Suppressor macrophage (primary cell): ENCODE measurements at regions not wholly inside any gene's neighbourhood (a gene's known extent, or its start where the extent isn't known, plus 50 kb on each side); places are given as distances from the start of the nearest gene placed in this dataset.
"Not testable (repeated sequence)": the region's sequence is repeated elsewhere in the genome, so short reads cannot be mapped to it uniquely, and the experiment has no call there.

Experiments
- DNase-seq, 4 experiments: peaks; one replicate each; pipeline ENCODE4 v3.0.0-alpha.2; 2020 to 2022

- DNase-seq = peak in 3 of 4 experiments; percentile 25 to 42 (median 27)
These were observed 50.2 kb upstream of the HIVEP1 start for GRCh38 chr6:11961923-11962322.

GRCh38 chr6:11960909-11961779, 51.0 kb upstream of the HIVEP1 start:
- DNase-seq = no peak

GRCh38 chr6:11956781-11957180, 55.3 kb upstream of the HIVEP1 start:
- no peak for DNase-seq

GRCh38 chr6:11953641-11954040, 58.5 kb upstream of the HIVEP1 start:
- peak in 1 of 4 experiments; percentile 13 for DNase-seq

- DNase-seq = no peak
These were observed 59.8 kb upstream of the HIVEP1 start for GRCh38 chr6:11952316-11952715.

GRCh38 chr6:11951868-11952267, 60.2 kb upstream of the HIVEP1 start:
- DNase-seq = no peak

- DNase-seq = no peak
These were observed 62.0 kb upstream of the HIVEP1 start for GRCh38 chr6:11950109-11950508.

- no peak for DNase-seq
These were observed 64.5 kb upstream of the HIVEP1 start for GRCh38 chr6:11947575-11947974.

GRCh38 chr6:11947063-11947462, 65.0 kb upstream of the HIVEP1 start:
- DNase-seq = no peak

GRCh38 chr6:11944111-11944510, 68.0 kb upstream of the HIVEP1 start:
- no peak for DNase-seq

GRCh38 chr6:11943060-11943459, 69.1 kb upstream of the HIVEP1 start:
- DNase-seq = no peak

- no peak for DNase-seq
These were observed 69.8 kb upstream of the HIVEP1 start for GRCh38 chr6:11942185-11942864.

- DNase-seq = not testable (repeated sequence)
These were observed 71.5 kb upstream of the HIVEP1 start for GRCh38 chr6:11940532-11941166.

GRCh38 chr6:11938285-11938890, 73.7 kb upstream of the HIVEP1 start:
- peak; percentile 31 to 62 (median 55) for DNase-seq

GRCh38 chr6:11934638-11935037, 77.5 kb upstream of the HIVEP1 start:
- DNase-seq = no peak

GRCh38 chr6:11932892-11933291, 79.2 kb upstream of the HIVEP1 start:
- DNase-seq = not testable (repeated sequence)

GRCh38 chr6:11931296-11932035, 80.6 kb upstream of the HIVEP1 start:
- DNase-seq = no peak

- DNase-seq = not testable (repeated sequence)
These were observed 81.3 kb upstream of the HIVEP1 start for GRCh38 chr6:11930834-11931233.

GRCh38 chr6:11930240-11930639, 81.9 kb upstream of the HIVEP1 start:
- DNase-seq = no peak

- no peak for DNase-seq
These were observed 82.8 kb upstream of the HIVEP1 start for GRCh38 chr6:11929241-11929835.

- DNase-seq = no peak
These were observed 85.3 kb upstream of the HIVEP1 start for GRCh38 chr6:11926594-11927407.
